ENCODE measurements at regions not wholly inside any gene's neighbourhood (a gene's known extent, or its start where the extent isn't known, plus 50 kb on each side); places are given as distances from the start of the nearest gene placed in this dataset.

DNA sequence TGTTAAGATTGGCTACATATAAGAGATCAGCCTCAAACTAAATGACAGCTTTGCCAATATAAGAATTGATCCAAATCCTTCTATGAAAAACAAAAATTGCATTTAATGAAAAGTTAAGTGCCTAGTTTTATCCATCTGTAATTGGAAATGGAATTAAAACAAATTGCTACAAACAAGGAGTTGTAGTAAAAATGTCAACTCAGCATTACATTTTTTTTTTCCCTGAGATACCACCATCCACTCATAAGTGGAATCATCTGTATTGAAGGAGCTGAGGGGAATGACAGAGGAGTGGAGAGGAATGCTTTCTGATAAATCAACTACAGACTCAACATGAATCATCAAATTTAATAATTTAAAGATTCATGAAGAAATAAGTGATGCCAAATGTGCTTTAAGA, 601.8 kb downstream of the TMEM182 start:
- no peak overlapping the region for H3K9ac ChIP-seq (ENCODE audit: low read length)
- H3K36me3 ChIP-seq (ENCODE audit: low read depth, low read length), result no peaks in the 10 kb centered on the region
- intact Hi-C loops (cut with micrococcal nuclease), result no loop called here
- no peak overlapping the region for H3K4me3 ChIP-seq (ENCODE audit: low read length)
- no peaks in the 10 kb centered on the region for H3K4me1 ChIP-seq (ENCODE audit: insufficient read depth, low read length)
- H3K9me2 ChIP-seq (replicated peaks; ENCODE audit: low read length), result no peaks in the 10 kb centered on the region
- H3K9me3 ChIP-seq (ENCODE audit: low read length), result no peaks in the 10 kb centered on the region
- BruUV-seq (replicated peaks), result no TSS peak
- peaks cover 32% of the 10 kb centered on the region for H3K27me3 ChIP-seq (ENCODE audit: low read length)
- DNase-seq (no peak), ATAC-seq (no peak)
- CTCF ChIA-PET, result no interaction called here
- H3K79me2 ChIP-seq (ENCODE audit: low read length), result no peaks in the 10 kb centered on the region
- TF ChIP-seq EZH2phosphoT487 (IDR thresholded peaks at IDR 0.05; ENCODE audit: borderline replicate concordance, low read length) (no peak), EZH2 (IDR thresholded peaks at IDR 0.05; ENCODE audit: low read length, unreplicated experiment) (no peak), CTCF (conservative IDR thresholded peaks at IDR 0.05; ENCODE audit: low read depth, low read length) (no peak)
- POLR2A ChIA-PET (ENCODE audit: unreplicated experiment), result no interaction called here
- no peaks in the 10 kb centered on the region for H3F3A ChIP-seq (ENCODE audit: low read length, unreplicated experiment)
- no peak overlapping the region for H2AFZ ChIP-seq (ENCODE audit: low read length)
- no peak overlapping the region for H3K4me2 ChIP-seq (ENCODE audit: low read length)
- no peaks in the 10 kb centered on the region for H4K20me1 ChIP-seq (ENCODE audit: low read length)
- H3K27ac ChIP-seq (ENCODE audit: low read length), result no peak overlapping the region

GRCh38 chr2:103364177-103364576, 602.3 kb downstream of the TMEM182 start:
- no peaks in the 10 kb centered on the region for H3K79me2 ChIP-seq (ENCODE audit: low read length)
- no peak overlapping the region for H2AFZ ChIP-seq (ENCODE audit: low read length)
- H3K9me2 ChIP-seq (replicated peaks; ENCODE audit: low read length), result no peaks in the 10 kb centered on the region
- DNase-seq (no peak), ATAC-seq (no peak)
- no TSS peak for BruUV-seq (replicated peaks)
- CTCF ChIA-PET, result no interaction called here
- no peak overlapping the region for H3K4me2 ChIP-seq (ENCODE audit: low read length)
- no peaks in the 10 kb centered on the region for H3F3A ChIP-seq (ENCODE audit: low read length, unreplicated experiment)
- no peaks in the 10 kb centered on the region for H3K36me3 ChIP-seq (ENCODE audit: low read depth, low read length)
- H3K27me3 ChIP-seq (ENCODE audit: low read length), result peaks cover 32% of the 10 kb centered on the region
- H3K4me1 ChIP-seq (ENCODE audit: insufficient read depth, low read length), result no peaks in the 10 kb centered on the region
- no peak for TF ChIP-seq EZH2 (IDR thresholded peaks at IDR 0.05; ENCODE audit: low read length, unreplicated experiment)
- no peak for TF ChIP-seq EZH2phosphoT487 (IDR thresholded peaks at IDR 0.05; ENCODE audit: borderline replicate concordance, low read length)
- TF ChIP-seq CTCF (conservative IDR thresholded peaks at IDR 0.05; ENCODE audit: low read depth, low read length), result no peak
- H3K27ac ChIP-seq (ENCODE audit: low read length), result no peak overlapping the region
- intact Hi-C loops (cut with micrococcal nuclease), result no loop called here
- H3K4me3 ChIP-seq (ENCODE audit: low read length), result no peak overlapping the region
- no peaks in the 10 kb centered on the region for H4K20me1 ChIP-seq (ENCODE audit: low read length)
- no peaks in the 10 kb centered on the region for H3K9me3 ChIP-seq (ENCODE audit: low read length)
- POLR2A ChIA-PET (ENCODE audit: unreplicated experiment), result no interaction called here
- no peak overlapping the region for H3K9ac ChIP-seq (ENCODE audit: low read length)

DNA sequence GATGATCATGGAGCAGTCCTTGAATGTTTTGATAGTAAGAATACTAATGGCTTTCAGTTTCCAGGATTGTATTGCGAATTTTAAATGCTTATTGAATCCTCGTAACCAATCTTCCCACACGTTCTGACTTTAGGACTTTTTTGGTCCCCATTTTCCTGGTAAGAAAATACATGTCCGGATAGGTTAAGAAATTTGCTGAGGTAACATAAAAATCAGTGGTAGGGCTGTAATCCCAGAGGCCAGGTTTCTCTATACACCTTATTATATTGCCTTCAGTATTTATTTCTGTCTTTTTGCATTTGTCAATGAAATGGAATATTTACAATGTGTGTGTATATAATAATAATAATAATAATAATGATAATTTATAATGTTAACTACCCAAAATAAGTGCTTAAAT, 603.2 kb downstream of the TMEM182 start:
- Histone ChIP-seq H4K20me1 (ENCODE audit: low read length) (no peaks in the 10 kb centered on the region), H3K4me3 (ENCODE audit: low read length) (no peak overlapping the region), H3F3A (ENCODE audit: low read length, unreplicated experiment) (no peaks in the 10 kb centered on the region), H3K79me2 (ENCODE audit: low read length) (no peaks in the 10 kb centered on the region), H3K36me3 (ENCODE audit: low read depth, low read length) (no peaks in the 10 kb centered on the region), H3K27ac (ENCODE audit: low read length) (no peak overlapping the region), H3K9me3 (ENCODE audit: low read length) (no peaks in the 10 kb centered on the region), H3K27me3 (ENCODE audit: low read length) (peaks cover 32% of the 10 kb centered on the region), H3K9me2 (replicated peaks; ENCODE audit: low read length) (no peaks in the 10 kb centered on the region), H3K4me1 (ENCODE audit: insufficient read depth, low read length) (no peaks in the 10 kb centered on the region), H3K9ac (ENCODE audit: low read length) (no peak overlapping the region), H2AFZ (ENCODE audit: low read length) (no peak overlapping the region), H3K4me2 (ENCODE audit: low read length) (no peak overlapping the region)
- no peak for DNase-seq
- POLR2A ChIA-PET (ENCODE audit: unreplicated experiment), result no interaction called here
- ATAC-seq, result no peak
- CTCF ChIA-PET, result no interaction called here
- BruUV-seq (replicated peaks), result no TSS peak
- TF ChIP-seq CTCF (conservative IDR thresholded peaks at IDR 0.05; ENCODE audit: low read depth, low read length) (no peak), EZH2 (IDR thresholded peaks at IDR 0.05; ENCODE audit: low read length, unreplicated experiment) (no peak), EZH2phosphoT487 (IDR thresholded peaks at IDR 0.05; ENCODE audit: borderline replicate concordance, low read length) (no peak)
- intact Hi-C loops (cut with micrococcal nuclease), result no loop called here
